ENCODE measurements at regions not wholly inside any gene's neighbourhood (a gene's known extent, or its start where the extent isn't known, plus 50 kb on each side); places are given as distances from the start of the nearest gene placed in this dataset.

DNA sequence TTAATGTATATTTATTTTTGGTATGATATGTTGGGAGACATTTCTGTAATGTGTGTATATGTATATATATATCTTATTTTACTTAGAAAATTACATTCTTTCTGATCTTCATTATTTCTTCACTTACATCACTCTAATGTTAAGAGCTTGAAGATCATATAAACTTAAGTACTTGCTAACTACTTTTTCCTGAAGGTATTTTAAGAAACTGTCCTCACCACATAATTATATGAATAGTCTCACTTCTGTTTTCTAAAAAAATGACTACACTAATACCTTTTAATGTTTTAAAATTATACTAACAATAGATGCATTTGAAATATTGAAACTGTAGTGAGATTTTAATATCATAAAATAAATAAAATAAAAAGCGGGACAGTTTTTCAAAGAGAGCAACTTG is 377.1 kb downstream of the LRRIQ3 start:
- TF ChIP-seq SMC3 (conservative IDR thresholded peaks at IDR 0.05; ENCODE audit: poor library complexity) (no peak), TAF1 (IDR thresholded peaks at IDR 0.05; ENCODE audit: low read depth) (no peak)
- H2AFZ ChIP-seq (ENCODE audit: low read depth, low read length), result no peak overlapping the region
- no peaks in the 10 kb centered on the region for H3F3A ChIP-seq (ENCODE audit: insufficient read depth, low read length, poor library complexity, severe bottlenecking)
- no peak overlapping the region for H3K9ac ChIP-seq (ENCODE audit: low read length)
- no peak overlapping the region for H3K27ac ChIP-seq (ENCODE audit: low read length)
- H3K9me2 ChIP-seq (ENCODE audit: insufficient read depth, low read length), result no peaks in the 10 kb centered on the region
- H3K9me3 ChIP-seq (ENCODE audit: low read length), result no peaks in the 10 kb centered on the region
- no peaks in the 10 kb centered on the region for H3K36me3 ChIP-seq (ENCODE audit: insufficient read depth, low read length)
- H3K4me2 ChIP-seq (ENCODE audit: low read length), result no peak overlapping the region
- no peaks in the 10 kb centered on the region for H4K20me1 ChIP-seq (ENCODE audit: insufficient read depth)
- H3K79me2 ChIP-seq (replicated peaks; ENCODE audit: insufficient read depth, low read length), result no peaks in the 10 kb centered on the region
- no peaks in the 10 kb centered on the region for H3K27me3 ChIP-seq (ENCODE audit: insufficient read depth, low read depth, low read length)
- no peak overlapping the region for H3K4me3 ChIP-seq (ENCODE audit: low read length)

DNA sequence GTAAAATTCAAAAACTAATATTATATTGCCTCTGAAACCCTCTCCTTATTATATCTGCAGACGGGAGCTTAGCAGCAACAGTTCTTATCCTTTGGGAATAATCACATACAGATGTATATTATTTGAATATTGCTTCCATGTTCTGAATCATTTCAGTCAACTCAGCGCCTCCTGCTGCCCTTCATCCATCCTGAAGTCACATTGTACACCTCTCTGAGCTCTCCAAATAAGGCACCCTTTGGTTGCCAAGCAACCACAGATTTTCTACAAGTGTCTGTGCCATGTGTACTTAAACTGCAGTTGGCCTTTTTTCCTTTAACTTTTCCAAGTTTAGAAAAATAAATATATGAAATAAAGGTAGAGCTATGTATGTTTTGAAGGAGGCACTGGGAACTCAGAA is 384.3 kb downstream of the LRRIQ3 start:
- no peak for TF ChIP-seq RAD21 (conservative IDR thresholded peaks at IDR 0.05)
- TF ChIP-seq, protein P1, sequence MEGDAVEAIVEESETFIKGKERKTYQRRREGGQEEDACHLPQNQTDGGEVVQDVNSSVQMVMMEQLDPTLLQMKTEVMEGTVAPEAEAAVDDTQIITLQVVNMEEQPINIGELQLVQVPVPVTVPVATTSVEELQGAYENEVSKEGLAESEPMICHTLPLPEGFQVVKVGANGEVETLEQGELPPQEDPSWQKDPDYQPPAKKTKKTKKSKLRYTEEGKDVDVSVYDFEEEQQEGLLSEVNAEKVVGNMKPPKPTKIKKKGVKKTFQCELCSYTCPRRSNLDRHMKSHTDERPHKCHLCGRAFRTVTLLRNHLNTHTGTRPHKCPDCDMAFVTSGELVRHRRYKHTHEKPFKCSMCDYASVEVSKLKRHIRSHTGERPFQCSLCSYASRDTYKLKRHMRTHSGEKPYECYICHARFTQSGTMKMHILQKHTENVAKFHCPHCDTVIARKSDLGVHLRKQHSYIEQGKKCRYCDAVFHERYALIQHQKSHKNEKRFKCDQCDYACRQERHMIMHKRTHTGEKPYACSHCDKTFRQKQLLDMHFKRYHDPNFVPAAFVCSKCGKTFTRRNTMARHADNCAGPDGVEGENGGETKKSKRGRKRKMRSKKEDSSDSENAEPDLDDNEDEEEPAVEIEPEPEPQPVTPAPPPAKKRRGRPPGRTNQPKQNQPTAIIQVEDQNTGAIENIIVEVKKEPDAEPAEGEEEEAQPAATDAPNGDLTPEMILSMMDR (IDR thresholded peaks at IDR 0.05; ENCODE audit: poor library complexity, severe bottlenecking), result peak; percentile 20
- Histone ChIP-seq H3K9me3 (ENCODE audit: low read length) (no peaks in the 10 kb centered on the region), H4K20me1 (ENCODE audit: insufficient read depth) (no peaks in the 10 kb centered on the region), H2AFZ (ENCODE audit: low read depth, low read length) (no peak overlapping the region), H3K79me2 (replicated peaks; ENCODE audit: insufficient read depth, low read length) (no peaks in the 10 kb centered on the region), H3F3A (ENCODE audit: insufficient read depth, low read length, poor library complexity, severe bottlenecking) (no peaks in the 10 kb centered on the region), H3K4me2 (ENCODE audit: low read length) (no peak overlapping the region), H3K36me3 (ENCODE audit: insufficient read depth, low read length) (no peaks in the 10 kb centered on the region), H3K9me2 (ENCODE audit: insufficient read depth, low read length) (no peaks in the 10 kb centered on the region), H3K27ac (ENCODE audit: low read length) (no peak overlapping the region), H3K9ac (ENCODE audit: low read length) (no peak overlapping the region), H3K27me3 (ENCODE audit: insufficient read depth, low read depth, low read length) (no peaks in the 10 kb centered on the region), H3K4me3 (ENCODE audit: low read length) (no peak overlapping the region)

DNA sequence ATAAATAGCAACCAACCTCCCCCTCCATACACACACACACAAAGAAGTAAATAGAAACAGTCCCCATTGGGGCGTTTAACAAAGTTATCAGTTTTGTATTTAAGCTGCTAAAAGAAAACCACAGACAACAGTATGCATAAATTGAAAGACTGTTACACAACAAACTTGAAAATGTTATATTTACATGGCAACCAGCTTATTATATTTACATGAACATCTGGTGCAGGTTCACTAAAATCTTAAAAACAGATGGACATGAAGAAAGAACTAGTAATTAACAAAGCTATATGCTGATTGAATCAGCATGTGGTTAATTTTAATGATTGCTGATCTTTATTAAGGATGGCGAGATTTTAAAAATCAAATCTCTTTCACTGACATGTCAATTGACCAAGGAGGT is 384.7 kb downstream of the LRRIQ3 start:
- H4K20me1 ChIP-seq (ENCODE audit: insufficient read depth), result no peaks in the 10 kb centered on the region
- no peak overlapping the region for H2AFZ ChIP-seq (ENCODE audit: low read depth, low read length)
- no peaks in the 10 kb centered on the region for H3K9me2 ChIP-seq (ENCODE audit: insufficient read depth, low read length)
- no peak overlapping the region for H3K4me3 ChIP-seq (ENCODE audit: low read length)
- H3K4me2 ChIP-seq (ENCODE audit: low read length), result no peak overlapping the region
- H3F3A ChIP-seq (ENCODE audit: insufficient read depth, low read length, poor library complexity, severe bottlenecking), result no peaks in the 10 kb centered on the region
- no peak overlapping the region for H3K9ac ChIP-seq (ENCODE audit: low read length)
- no peak for TF ChIP-seq EZH2 (IDR thresholded peaks at IDR 0.05; ENCODE audit: borderline replicate concordance, insufficient read depth, low read length, poor library complexity, severe bottlenecking)
- TF ChIP-seq, protein P2, sequence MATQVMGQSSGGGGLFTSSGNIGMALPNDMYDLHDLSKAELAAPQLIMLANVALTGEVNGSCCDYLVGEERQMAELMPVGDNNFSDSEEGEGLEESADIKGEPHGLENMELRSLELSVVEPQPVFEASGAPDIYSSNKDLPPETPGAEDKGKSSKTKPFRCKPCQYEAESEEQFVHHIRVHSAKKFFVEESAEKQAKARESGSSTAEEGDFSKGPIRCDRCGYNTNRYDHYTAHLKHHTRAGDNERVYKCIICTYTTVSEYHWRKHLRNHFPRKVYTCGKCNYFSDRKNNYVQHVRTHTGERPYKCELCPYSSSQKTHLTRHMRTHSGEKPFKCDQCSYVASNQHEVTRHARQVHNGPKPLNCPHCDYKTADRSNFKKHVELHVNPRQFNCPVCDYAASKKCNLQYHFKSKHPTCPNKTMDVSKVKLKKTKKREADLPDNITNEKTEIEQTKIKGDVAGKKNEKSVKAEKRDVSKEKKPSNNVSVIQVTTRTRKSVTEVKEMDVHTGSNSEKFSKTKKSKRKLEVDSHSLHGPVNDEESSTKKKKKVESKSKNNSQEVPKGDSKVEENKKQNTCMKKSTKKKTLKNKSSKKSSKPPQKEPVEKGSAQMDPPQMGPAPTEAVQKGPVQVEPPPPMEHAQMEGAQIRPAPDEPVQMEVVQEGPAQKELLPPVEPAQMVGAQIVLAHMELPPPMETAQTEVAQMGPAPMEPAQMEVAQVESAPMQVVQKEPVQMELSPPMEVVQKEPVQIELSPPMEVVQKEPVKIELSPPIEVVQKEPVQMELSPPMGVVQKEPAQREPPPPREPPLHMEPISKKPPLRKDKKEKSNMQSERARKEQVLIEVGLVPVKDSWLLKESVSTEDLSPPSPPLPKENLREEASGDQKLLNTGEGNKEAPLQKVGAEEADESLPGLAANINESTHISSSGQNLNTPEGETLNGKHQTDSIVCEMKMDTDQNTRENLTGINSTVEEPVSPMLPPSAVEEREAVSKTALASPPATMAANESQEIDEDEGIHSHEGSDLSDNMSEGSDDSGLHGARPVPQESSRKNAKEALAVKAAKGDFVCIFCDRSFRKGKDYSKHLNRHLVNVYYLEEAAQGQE (IDR thresholded peaks at IDR 0.05; ENCODE audit: borderline replicate concordance), result no peak
- TF ChIP-seq EP300 (conservative IDR thresholded peaks at IDR 0.05; ENCODE audit: poor library complexity, severe bottlenecking), result no peak
- TF ChIP-seq, protein P1 (IDR thresholded peaks at IDR 0.05; ENCODE audit: poor library complexity, severe bottlenecking), result no peak
- no peak for TF ChIP-seq SMC3 (conservative IDR thresholded peaks at IDR 0.05; ENCODE audit: poor library complexity)
- TF ChIP-seq RAD21 (conservative IDR thresholded peaks at IDR 0.05), result no peak
- TF ChIP-seq POLR2AphosphoS5 (IDR thresholded peaks at IDR 0.05), result no peak
- no peaks in the 10 kb centered on the region for H3K79me2 ChIP-seq (replicated peaks; ENCODE audit: insufficient read depth, low read length)
- H3K36me3 ChIP-seq (ENCODE audit: insufficient read depth, low read length), result no peaks in the 10 kb centered on the region
- H3K27ac ChIP-seq (ENCODE audit: low read length), result no peak overlapping the region
- H3K9me3 ChIP-seq (ENCODE audit: low read length), result no peaks in the 10 kb centered on the region
- no peaks in the 10 kb centered on the region for H3K27me3 ChIP-seq (ENCODE audit: insufficient read depth, low read depth, low read length)
